Subcutaneous abdominal adipose tissue (tissue), 5 donors: ENCODE measurements at regions not wholly inside any gene's neighbourhood (a gene's known extent, or its start where the extent isn't known, plus 50 kb on each side); places are given as distances from the start of the nearest gene placed in this dataset.
"Not testable (repeated sequence)": the region's sequence is repeated elsewhere in the genome, so short reads cannot be mapped to it uniquely, and the experiment has no call there.

ENCODE experiments used
- H3K27ac ChIP-seq: one replicate; pipeline ENCODE4 v1.7.0; 2013; ENCODE audit warnings: low read depth, mild to moderate bottlenecking, inconsistent platforms, low read length, moderate library complexity
- H3K27me3 ChIP-seq, 5 donors: one replicate each; pipeline ENCODE4 v1.7.0; 2013; ENCODE audit warnings: low read length in 5 of 5, inconsistent platforms in 1 of 5; ENCODE audit not compliant: control insufficient read depth in 5 of 5, insufficient read depth in 4 of 5
- H3K36me3 ChIP-seq, 5 donors: one replicate each; pipeline ENCODE4 v1.7.0; 2013; ENCODE audit warnings: low read length in 5 of 5; ENCODE audit not compliant: control insufficient read depth in 5 of 5, insufficient read depth in 5 of 5
- H3K4me1 ChIP-seq, 5 donors: one replicate each; pipeline ENCODE4 v1.7.0; 2013; ENCODE audit warnings: low read length in 5 of 5, mild to moderate bottlenecking in 3 of 5, moderate library complexity in 1 of 5; ENCODE audit not compliant: control insufficient read depth in 5 of 5, insufficient read depth in 5 of 5
- H3K4me3 ChIP-seq, 5 donors: one replicate each; pipeline ENCODE4 v1.7.0; 2013; ENCODE audit warnings: low read length in 5 of 5, low read depth in 1 of 5
- H3K9ac ChIP-seq, 5 donors: one replicate each; pipeline ENCODE4 v1.7.0; 2013; ENCODE audit warnings: low read length in 5 of 5, mild to moderate bottlenecking in 4 of 5, moderate library complexity in 3 of 5
- H3K9me3 ChIP-seq, 5 donors: one replicate each; pipeline ENCODE4 v1.7.0; 2013; ENCODE audit warnings: low read length in 5 of 5; ENCODE audit not compliant: control insufficient read depth in 5 of 5
- donor health status: healthy.
- donor health status: healthy.
- donor health status: healthy.
- donor health status: healthy.
- donor health status: healthy.

GRCh38 chr2:236991874-236992273 lies 93.8 kb upstream of the COPS8 start:
- Histone ChIP-seq H3K4me3 (no peak overlapping the region), H3K27ac (no peak overlapping the region), H3K9ac (no peak overlapping the region), H3K27me3 (peaks cover 0 to 6% (median 2%) of the 10 kb centered on the region in 5 donors), H3K4me1 (peaks cover 0 to 18% (median 11%) of the 10 kb centered on the region in 5 donors), H3K9me3 (no peaks in the 10 kb centered on the region), H3K36me3 (no peaks in the 10 kb centered on the region)

GRCh38 chr2:236993286-236993685 lies 92.4 kb upstream of the COPS8 start:
- H3K27ac ChIP-seq = no peak overlapping the region
- no peaks in the 10 kb centered on the region for H3K9me3 ChIP-seq
- H3K4me1 ChIP-seq = peaks cover 0 to 13% (median 9%) of the 10 kb centered on the region in 5 donors
- H3K4me3 ChIP-seq = no peak overlapping the region
- H3K9ac ChIP-seq = no peak overlapping the region
- H3K36me3 ChIP-seq = no peaks in the 10 kb centered on the region
- H3K27me3 ChIP-seq = peaks cover 0 to 9% (median 0%) of the 10 kb centered on the region in 5 donors

GRCh38 chr2:236994361-236994760 lies 91.3 kb upstream of the COPS8 start:
- Histone ChIP-seq H3K4me3 (no peak overlapping the region), H3K9ac (no peak overlapping the region), H3K9me3 (no peaks in the 10 kb centered on the region), H3K36me3 (no peaks in the 10 kb centered on the region), H3K27me3 (peaks cover 0 to 9% (median 0%) of the 10 kb centered on the region in 5 donors), H3K4me1 (peaks cover 0 to 2% (median 0%) of the 10 kb centered on the region in 5 donors), H3K27ac (no peak overlapping the region)

DNA sequence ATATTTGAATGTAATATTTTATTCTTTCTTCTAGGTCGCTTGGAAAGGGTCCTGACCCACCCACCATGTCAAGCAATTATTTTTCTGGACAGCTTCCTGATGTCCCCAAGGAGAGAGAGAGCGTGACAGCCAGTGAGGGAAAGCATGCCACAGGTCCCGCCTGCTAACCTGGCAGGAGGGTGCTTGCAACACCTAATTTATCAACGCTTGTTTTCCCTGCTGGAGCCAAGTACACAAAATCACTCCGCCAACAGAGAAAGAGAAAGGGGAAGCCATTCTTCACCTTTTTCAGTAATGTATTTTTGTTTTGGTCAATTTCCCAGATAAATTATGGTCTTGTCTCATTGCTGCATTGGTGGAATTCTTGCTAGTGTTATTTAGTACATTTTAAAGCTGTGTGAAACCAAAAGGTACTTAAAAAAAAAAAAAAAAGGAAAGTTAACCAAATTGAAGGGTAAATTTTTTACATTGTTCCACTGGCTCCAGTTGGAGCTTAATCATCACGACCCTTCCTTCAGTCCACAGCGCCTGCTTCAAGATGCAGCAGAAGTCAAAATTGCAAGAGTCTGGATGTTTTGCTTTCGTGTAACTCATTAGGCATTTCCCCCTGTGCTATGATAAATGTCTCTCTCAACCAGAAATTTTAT lies 88.5 kb upstream of the COPS8 start:
- H3K4me3 ChIP-seq = no peak overlapping the region
- H3K27ac ChIP-seq = no peak overlapping the region
- H3K36me3 ChIP-seq = no peaks in the 10 kb centered on the region
- no peaks in the 10 kb centered on the region for H3K9me3 ChIP-seq
- no peak overlapping the region for H3K9ac ChIP-seq
- peaks cover 0 to 9% (median 0%) of the 10 kb centered on the region in 5 donors for H3K27me3 ChIP-seq
- H3K4me1 ChIP-seq = no peaks in the 10 kb centered on the region

GRCh38 chr2:236998236-236998635 lies 87.5 kb upstream of the COPS8 start:
- Histone ChIP-seq H3K9me3 (no peaks in the 10 kb centered on the region), H3K36me3 (no peaks in the 10 kb centered on the region), H3K9ac (no peak overlapping the region), H3K4me1 (no peaks in the 10 kb centered on the region), H3K27ac (no peak overlapping the region), H3K4me3 (no peak overlapping the region), H3K27me3 (peaks cover 0 to 9% (median 0%) of the 10 kb centered on the region in 5 donors)

DNA sequence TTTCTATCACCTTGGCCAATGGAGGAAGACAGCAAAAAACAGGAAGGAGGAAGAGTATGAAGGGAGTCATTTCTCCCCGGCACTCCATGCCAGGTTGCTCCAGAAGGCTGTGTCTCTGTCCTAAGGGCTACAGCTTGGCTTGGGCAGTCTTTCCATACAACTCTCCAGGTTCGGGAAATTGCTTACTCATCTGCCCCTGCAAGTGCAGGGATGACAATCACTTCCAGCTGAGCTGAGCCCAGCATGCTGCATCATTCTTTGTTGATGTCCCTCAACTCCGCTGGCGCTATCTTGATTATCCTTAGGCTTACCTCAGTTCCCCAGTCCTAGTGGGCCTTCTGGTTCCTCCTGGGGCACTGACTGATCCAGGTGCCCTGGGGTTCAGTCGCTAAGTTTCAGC lies 86.9 kb upstream of the COPS8 start:
- peaks cover 0 to 9% (median 0%) of the 10 kb centered on the region in 5 donors for H3K27me3 ChIP-seq
- H3K9me3 ChIP-seq = no peaks in the 10 kb centered on the region
- H3K4me1 ChIP-seq = no peaks in the 10 kb centered on the region
- H3K27ac ChIP-seq = no peak overlapping the region
- H3K4me3 ChIP-seq = no peak overlapping the region
- no peak overlapping the region for H3K9ac ChIP-seq
- no peaks in the 10 kb centered on the region for H3K36me3 ChIP-seq

GRCh38 chr2:237000481-237000880 lies 85.2 kb upstream of the COPS8 start:
- Histone ChIP-seq H3K36me3 (no peaks in the 10 kb centered on the region), H3K9ac (no peak overlapping the region), H3K4me1 (no peaks in the 10 kb centered on the region), H3K4me3 (no peak overlapping the region), H3K27ac (no peak overlapping the region), H3K9me3 (no peaks in the 10 kb centered on the region), H3K27me3 (peaks cover 0 to 3% (median 0%) of the 10 kb centered on the region in 5 donors)

DNA sequence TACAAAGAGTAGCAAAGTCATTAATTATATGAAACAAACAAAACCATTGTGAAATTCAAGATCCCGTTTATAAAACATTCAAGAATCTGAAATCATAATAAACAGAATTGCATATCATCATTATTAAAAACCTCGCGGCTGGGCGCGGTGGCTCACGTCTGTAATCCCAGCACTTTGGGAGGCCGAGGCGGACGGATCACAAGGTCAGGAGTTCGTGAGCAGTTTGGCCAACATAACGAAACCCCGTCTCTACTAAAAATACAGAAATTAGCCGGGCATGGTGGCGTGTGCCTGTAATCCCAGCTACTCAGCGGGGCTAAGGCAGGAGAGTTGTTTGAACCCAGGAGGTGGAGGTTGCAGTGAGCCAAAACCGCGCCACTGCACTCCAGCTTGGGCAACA lies 80.3 kb upstream of the COPS8 start:
- not testable (repeated sequence) for H3K4me3 ChIP-seq, H3K27ac ChIP-seq, H3K9ac ChIP-seq

GRCh38 chr2:237011206-237011795 lies 74.4 kb upstream of the COPS8 start:
- Histone ChIP-seq H3K4me1 (peaks cover 0 to 7% (median 0%) of the 10 kb centered on the region in 5 donors), H3K9ac (no peak overlapping the region), H3K36me3 (no peaks in the 10 kb centered on the region), H3K27ac (no peak overlapping the region), H3K27me3 (no peaks in the 10 kb centered on the region), H3K4me3 (no peak overlapping the region), H3K9me3 (no peaks in the 10 kb centered on the region)

More for the DNA sequence above, 80.3 kb upstream of the COPS8 start:
- H3K27me3 ChIP-seq, H3K9me3 ChIP-seq, H3K36me3 ChIP-seq, H3K4me1 ChIP-seq: not testable (repeated sequence)

- H3K4me1 ChIP-seq = peaks cover 0 to 7% (median 0%) of the 10 kb centered on the region in 5 donors
These were observed 73.7 kb upstream of the COPS8 start for GRCh38 chr2:237012004-237012403.

More at GRCh38 chr2:237012004-237012403, 73.7 kb upstream of the COPS8 start:
- no peak overlapping the region for H3K4me3 ChIP-seq
- no peaks in the 10 kb centered on the region for H3K27me3 ChIP-seq
- H3K9ac ChIP-seq = no peak overlapping the region
- no peak overlapping the region for H3K27ac ChIP-seq
- no peaks in the 10 kb centered on the region for H3K36me3 ChIP-seq
- no peaks in the 10 kb centered on the region for H3K9me3 ChIP-seq
